Hepatocyte (in vitro differentiated cells): ENCODE measurements at regions not wholly inside any gene's neighbourhood (a gene's known extent, or its start where the extent isn't known, plus 50 kb on each side); places are given as distances from the start of the nearest gene placed in this dataset.

Source experiments
- EZH2 ChIP-seq: fragments of 200-600 bp; sonication (generic); IDR thresholded peaks from 2 replicates; pipeline ENCODE4 v1.6.1; 2016; ENCODE audit warnings: antibody characterized with exemption, mild to moderate bottlenecking, borderline replicate concordance
- TF ChIP-seq, protein P1 (sequence below): fragments of 200-600 bp; sonication (generic); IDR thresholded peaks from 2 replicates; pipeline ENCODE4 v1.5.1; 2016; ENCODE audit warnings: antibody characterized with exemption, mild to moderate bottlenecking; ENCODE audit not compliant: poor library complexity

DNA sequence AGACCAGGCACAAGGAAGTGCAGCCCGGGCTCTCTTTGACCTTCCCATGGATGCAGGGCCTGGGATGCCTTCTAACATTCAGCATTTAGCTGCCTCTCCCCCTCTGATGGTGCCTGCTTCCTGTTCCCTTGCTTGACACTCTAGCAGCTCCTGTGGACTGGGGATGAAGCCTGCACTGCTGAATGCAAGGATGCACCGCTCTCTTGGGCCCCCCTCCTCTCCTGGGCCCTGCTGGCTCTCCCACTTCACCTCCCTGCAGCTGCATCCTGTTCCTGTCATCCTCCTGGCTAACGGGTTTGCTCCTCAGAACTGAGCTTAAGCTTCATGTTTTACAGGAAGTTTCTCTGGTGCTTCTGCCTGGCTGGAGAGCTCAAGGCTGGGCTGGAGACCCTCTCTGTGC is 254.1 kb downstream of the TSN start:
- TF ChIP-seq, protein P1, sequence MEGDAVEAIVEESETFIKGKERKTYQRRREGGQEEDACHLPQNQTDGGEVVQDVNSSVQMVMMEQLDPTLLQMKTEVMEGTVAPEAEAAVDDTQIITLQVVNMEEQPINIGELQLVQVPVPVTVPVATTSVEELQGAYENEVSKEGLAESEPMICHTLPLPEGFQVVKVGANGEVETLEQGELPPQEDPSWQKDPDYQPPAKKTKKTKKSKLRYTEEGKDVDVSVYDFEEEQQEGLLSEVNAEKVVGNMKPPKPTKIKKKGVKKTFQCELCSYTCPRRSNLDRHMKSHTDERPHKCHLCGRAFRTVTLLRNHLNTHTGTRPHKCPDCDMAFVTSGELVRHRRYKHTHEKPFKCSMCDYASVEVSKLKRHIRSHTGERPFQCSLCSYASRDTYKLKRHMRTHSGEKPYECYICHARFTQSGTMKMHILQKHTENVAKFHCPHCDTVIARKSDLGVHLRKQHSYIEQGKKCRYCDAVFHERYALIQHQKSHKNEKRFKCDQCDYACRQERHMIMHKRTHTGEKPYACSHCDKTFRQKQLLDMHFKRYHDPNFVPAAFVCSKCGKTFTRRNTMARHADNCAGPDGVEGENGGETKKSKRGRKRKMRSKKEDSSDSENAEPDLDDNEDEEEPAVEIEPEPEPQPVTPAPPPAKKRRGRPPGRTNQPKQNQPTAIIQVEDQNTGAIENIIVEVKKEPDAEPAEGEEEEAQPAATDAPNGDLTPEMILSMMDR: no peak
- TF ChIP-seq EZH2: no peak
